ENCODE measurements at regions not wholly inside any gene's neighbourhood (a gene's known extent, or its start where the extent isn't known, plus 50 kb on each side); places are given as distances from the start of the nearest gene placed in this dataset.

GRCh38 chr2:146037334-146037870, 1517.5 kb upstream of the ZEB2 start:
- TF ChIP-seq, protein P1, sequence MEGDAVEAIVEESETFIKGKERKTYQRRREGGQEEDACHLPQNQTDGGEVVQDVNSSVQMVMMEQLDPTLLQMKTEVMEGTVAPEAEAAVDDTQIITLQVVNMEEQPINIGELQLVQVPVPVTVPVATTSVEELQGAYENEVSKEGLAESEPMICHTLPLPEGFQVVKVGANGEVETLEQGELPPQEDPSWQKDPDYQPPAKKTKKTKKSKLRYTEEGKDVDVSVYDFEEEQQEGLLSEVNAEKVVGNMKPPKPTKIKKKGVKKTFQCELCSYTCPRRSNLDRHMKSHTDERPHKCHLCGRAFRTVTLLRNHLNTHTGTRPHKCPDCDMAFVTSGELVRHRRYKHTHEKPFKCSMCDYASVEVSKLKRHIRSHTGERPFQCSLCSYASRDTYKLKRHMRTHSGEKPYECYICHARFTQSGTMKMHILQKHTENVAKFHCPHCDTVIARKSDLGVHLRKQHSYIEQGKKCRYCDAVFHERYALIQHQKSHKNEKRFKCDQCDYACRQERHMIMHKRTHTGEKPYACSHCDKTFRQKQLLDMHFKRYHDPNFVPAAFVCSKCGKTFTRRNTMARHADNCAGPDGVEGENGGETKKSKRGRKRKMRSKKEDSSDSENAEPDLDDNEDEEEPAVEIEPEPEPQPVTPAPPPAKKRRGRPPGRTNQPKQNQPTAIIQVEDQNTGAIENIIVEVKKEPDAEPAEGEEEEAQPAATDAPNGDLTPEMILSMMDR (IDR thresholded peaks at IDR 0.05), result no peak
- no peak for TF ChIP-seq POLR2A (IDR thresholded peaks at IDR 0.05)

All from testis (tissue), 2 donors.